GM19395 (cell line): ENCODE measurements at regions not wholly inside any gene's neighbourhood (a gene's known extent, or its start where the extent isn't known, plus 50 kb on each side); places are given as distances from the start of the nearest gene placed in this dataset.

Experiments
- ATAC-seq: cut with Tn5 transposase; IDR thresholded peaks from one replicate; pipeline ENCODE4 v1.9.1; 2021; ENCODE audit warnings: mild to moderate bottlenecking, moderate library complexity; ENCODE audit not compliant: unreplicated experiment

GRCh38 chr9:28671000-28671399 lies 1097.7 kb upstream of the C9orf72 start:
- ATAC-seq: no peak

GRCh38 chr9:28678097-28678496 lies 1104.8 kb upstream of the C9orf72 start:
- no peak for ATAC-seq

- no peak for ATAC-seq
These were observed 1114.9 kb upstream of the C9orf72 start for GRCh38 chr9:28688172-28688571.

- ATAC-seq: no peak
These were observed 1118.7 kb upstream of the C9orf72 start for GRCh38 chr9:28692012-28692411.

- no peak for ATAC-seq
These were observed 1123.7 kb upstream of the C9orf72 start for GRCh38 chr9:28696960-28697359.

GRCh38 chr9:28699632-28700031 lies 1126.4 kb upstream of the C9orf72 start:
- ATAC-seq: no peak

GRCh38 chr9:28707616-28708015 lies 1134.3 kb upstream of the C9orf72 start:
- ATAC-seq: no peak

- no peak for ATAC-seq
These were observed 1140.9 kb upstream of the C9orf72 start for GRCh38 chr9:28714188-28714587.

GRCh38 chr9:28718226-28718625 lies 1144.9 kb upstream of the C9orf72 start:
- ATAC-seq: no peak

GRCh38 chr9:28720746-28721145 lies 1147.5 kb upstream of the C9orf72 start:
- no peak for ATAC-seq

- no peak for ATAC-seq
These were observed 1156.8 kb upstream of the C9orf72 start for GRCh38 chr9:28730111-28730510.

- ATAC-seq: no peak
These were observed 1162.6 kb upstream of the C9orf72 start for GRCh38 chr9:28735738-28736342.

GRCh38 chr9:28741459-28741858 lies 1168.2 kb upstream of the C9orf72 start:
- ATAC-seq: no peak

- no peak for ATAC-seq
These were observed 1174.2 kb upstream of the C9orf72 start for GRCh38 chr9:28747351-28747985.

- ATAC-seq: no peak
These were observed 1176.9 kb upstream of the C9orf72 start for GRCh38 chr9:28750136-28750535.

- no peak for ATAC-seq
These were observed 1185.1 kb upstream of the C9orf72 start for GRCh38 chr9:28758341-28758740.

- ATAC-seq: no peak
These were observed 1185.7 kb upstream of the C9orf72 start for GRCh38 chr9:28758971-28759370.

GRCh38 chr9:28762167-28762566 lies 1188.9 kb upstream of the C9orf72 start:
- no peak for ATAC-seq

- no peak for ATAC-seq
These were observed 1191.3 kb upstream of the C9orf72 start for GRCh38 chr9:28764532-28764931.

GRCh38 chr9:28770226-28770625 lies 1196.9 kb upstream of the C9orf72 start:
- no peak for ATAC-seq

GRCh38 chr9:28770827-28771226 lies 1197.5 kb upstream of the C9orf72 start:
- no peak for ATAC-seq

- peak; percentile 68 for ATAC-seq
These were observed 1201.4 kb upstream of the C9orf72 start for GRCh38 chr9:28774433-28775235.
